SK-N-MC (cell line): ENCODE measurements at regions not wholly inside any gene's neighbourhood (a gene's known extent, or its start where the extent isn't known, plus 50 kb on each side); places are given as distances from the start of the nearest gene placed in this dataset.

Experiments used
- EZH2 ChIP-seq: fragments of 200-600 bp; sonication (generic); IDR thresholded peaks from one replicate; pipeline ENCODE4 v1.6.1; 2017; ENCODE audit warnings: antibody characterized with exemption
- FOXP2 ChIP-seq: optimal IDR thresholded peaks from 2 replicates; pipeline ENCODE3; 2011; ENCODE audit warnings: mild to moderate bottlenecking, moderate library complexity; ENCODE audit not compliant: insufficient read depth; ENCODE audit errors: extremely low read length, control extremely low read depth
- POLR2AphosphoS5 ChIP-seq: IDR thresholded peaks from 2 replicates; pipeline ENCODE4 v1.6.1; 2012; ENCODE audit warnings: mild to moderate bottlenecking, low read depth, low read length, borderline replicate concordance

DNA sequence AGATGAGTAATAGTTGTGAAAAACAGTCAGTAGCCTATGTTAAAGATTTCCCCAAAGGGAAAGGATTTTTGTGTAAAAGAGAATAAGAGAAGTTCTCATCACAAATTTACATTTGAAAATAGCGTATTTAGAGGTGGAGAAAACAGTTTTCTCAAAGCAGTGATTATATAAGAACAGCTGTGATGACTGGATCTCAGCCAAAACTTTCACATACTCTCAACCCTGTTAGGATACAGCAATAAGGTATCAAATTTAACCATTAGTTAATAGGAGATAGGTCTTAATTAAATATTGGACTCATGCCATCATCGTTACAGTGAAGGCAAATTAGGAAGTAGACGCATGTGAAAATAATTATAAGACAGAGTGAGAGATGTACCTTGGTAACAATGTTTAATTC is 622.7 kb downstream of the PCDH18 start:
- no peak for TF ChIP-seq POLR2AphosphoS5
- TF ChIP-seq EZH2, result no peak
- TF ChIP-seq FOXP2, result no peak
